ENCODE measurements at regions not wholly inside any gene's neighbourhood (a gene's known extent, or its start where the extent isn't known, plus 50 kb on each side); places are given as distances from the start of the nearest gene placed in this dataset.
"Not testable (repeated sequence)": the region's sequence is repeated elsewhere in the genome, so short reads cannot be mapped to it uniquely, and the experiment has no call there.

GRCh38 chr1:148413385-148413784, 69.7 kb downstream of the PPIAL4G start:
- TF ChIP-seq CTCF (IDR thresholded peaks at IDR 0.05; ENCODE audit: borderline replicate concordance, extremely low read depth, low read length, poor library complexity, severe bottlenecking); EZH2 (IDR thresholded peaks at IDR 0.05; ENCODE audit: borderline replicate concordance, low read depth, low read length, severe bottlenecking): not testable (repeated sequence)
